Activated CD8-positive, alpha-beta T cell treated with anti-CD3 and anti-CD28 coated beads, Interleukin-2, amount 10 ng/mL, durations not matched to agents 7 days and 5 days (primary cell): ENCODE measurements at regions not wholly inside any gene's neighbourhood (a gene's known extent, or its start where the extent isn't known, plus 50 kb on each side); places are given as distances from the start of the nearest gene placed in this dataset.
"Not testable (repeated sequence)": the region's sequence is repeated elsewhere in the genome, so short reads cannot be mapped to it uniquely, and the experiment has no call there.

Experiments
- ATAC-seq: fragments of 150-1000 bp; cut with Tn5 transposase; one replicate; pipeline ENCODE4 v1.10.0; 2021; ENCODE audit warnings: moderate library complexity
- CTCF ChIA-PET: fragments of 350-600 bp; sonication (Branson Sonifier 250); formaldehyde crosslinking; loops from one replicate; lab custom pipeline; 2021; ENCODE audit warnings: antibody characterized with exemption; lab: Charles Lee
- POLR2A ChIA-PET: fragments of 350-600 bp; sonication (Branson Sonifier 250); formaldehyde crosslinking; loops from one replicate; lab custom pipeline; 2021; ENCODE audit warnings: antibody characterized with exemption; lab: Charles Lee
- DNase-seq: peaks from one replicate; pipeline ENCODE4 v3.0.0-alpha.2; 2020
- H3K27ac Mint-ChIP-seq: one replicate; pipeline ENCODE4 v1.8.0; 2021; ENCODE audit warnings: mild to moderate bottlenecking, mixed read lengths
- H3K27me3 Mint-ChIP-seq: one replicate; pipeline ENCODE4 v1.8.0; 2021; ENCODE audit warnings: low read depth, mixed read lengths
- H3K36me3 Mint-ChIP-seq: one replicate; pipeline ENCODE4 v1.8.0; 2021; ENCODE audit warnings: low read depth, mixed read lengths
- H3K4me1 Mint-ChIP-seq: one replicate; pipeline ENCODE4 v1.8.0; 2021; ENCODE audit warnings: low read depth, mixed read lengths
- H3K4me3 Mint-ChIP-seq: one replicate; pipeline ENCODE4 v1.8.0; 2021; ENCODE audit warnings: mild to moderate bottlenecking, mixed read lengths
- H3K9me3 Mint-ChIP-seq: one replicate; pipeline ENCODE4 v1.8.0; 2022; ENCODE audit warnings: mixed read lengths; ENCODE audit not compliant: insufficient read depth

DNA sequence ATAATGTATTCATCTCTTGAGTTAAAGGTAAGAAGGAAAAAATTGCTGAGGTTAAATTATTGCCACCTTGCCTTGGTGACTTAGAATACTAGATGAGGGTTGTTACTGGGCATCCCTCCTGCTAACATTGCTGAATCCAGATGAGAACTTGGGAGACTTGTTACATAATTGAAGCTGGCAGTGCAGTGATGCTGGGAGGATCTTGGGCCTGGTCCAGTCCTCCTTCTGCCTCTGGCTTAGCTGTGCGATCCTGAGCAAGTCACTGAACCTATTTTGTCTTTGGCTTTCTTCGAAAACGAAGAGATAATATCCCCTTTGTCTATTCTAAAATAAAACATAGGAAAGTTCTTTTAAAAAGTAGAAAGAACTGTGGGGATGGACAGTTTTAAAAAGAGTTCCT, 244.9 kb upstream of the NRIP1 start:
- no peaks in the 10 kb centered on the region for H3K4me1 Mint-ChIP-seq
- DNase-seq (no peak), ATAC-seq (no peak)
- POLR2A ChIA-PET, result no interaction called here
- no peaks in the 10 kb centered on the region for H3K27me3 Mint-ChIP-seq
- CTCF ChIA-PET, result no interaction called here
- no peaks in the 10 kb centered on the region for H3K36me3 Mint-ChIP-seq
- no peak overlapping the region for H3K4me3 Mint-ChIP-seq
- no peaks in the 10 kb centered on the region for H3K9me3 Mint-ChIP-seq
- H3K27ac Mint-ChIP-seq, result no peak overlapping the region

DNA sequence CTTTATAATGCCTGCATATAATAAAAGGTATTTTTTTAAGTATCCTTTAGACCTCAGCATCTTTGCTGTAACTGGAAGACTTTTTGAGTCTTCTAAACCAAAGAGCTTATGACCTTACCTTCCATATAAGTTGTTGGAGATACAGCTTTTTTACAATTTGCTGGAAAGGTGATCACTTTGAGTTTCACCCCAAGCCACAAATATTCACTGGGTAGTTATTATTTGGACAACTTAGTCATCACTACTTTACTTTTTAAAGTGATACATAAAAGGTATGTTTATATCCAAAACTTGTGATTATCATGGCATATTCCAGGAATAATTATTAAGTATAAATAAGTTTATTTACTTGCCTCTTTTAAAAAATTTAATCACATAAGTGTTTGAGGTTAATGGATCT, 246.7 kb upstream of the NRIP1 start:
- no peaks in the 10 kb centered on the region for H3K27me3 Mint-ChIP-seq
- H3K36me3 Mint-ChIP-seq, result no peaks in the 10 kb centered on the region
- ChIA-PET CTCF (no interaction called here), POLR2A (no interaction called here)
- H3K9me3 Mint-ChIP-seq, result no peaks in the 10 kb centered on the region
- ATAC-seq (no peak), DNase-seq (no peak)
- no peak overlapping the region for H3K27ac Mint-ChIP-seq
- no peaks in the 10 kb centered on the region for H3K4me1 Mint-ChIP-seq
- no peak overlapping the region for H3K4me3 Mint-ChIP-seq

DNA sequence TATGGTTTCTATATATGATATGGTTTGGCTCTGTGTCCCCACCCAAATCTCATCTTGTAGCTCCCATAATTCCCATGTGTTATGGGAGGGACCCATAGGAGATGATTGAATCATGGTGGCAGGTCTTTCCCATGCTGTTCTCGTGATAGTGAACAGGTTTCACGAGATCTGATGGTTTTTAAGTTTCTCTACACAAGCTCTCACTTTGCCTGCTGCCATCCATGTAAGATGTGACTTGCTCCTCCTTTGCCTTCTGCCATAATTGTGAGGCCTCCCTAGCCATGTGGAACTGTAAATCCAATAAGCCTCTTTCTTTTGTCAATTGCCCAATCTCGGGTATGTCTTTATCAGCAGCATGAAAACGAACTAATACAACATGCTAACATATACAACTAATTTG, 252.2 kb upstream of the NRIP1 start:
- H3K4me3 Mint-ChIP-seq, CTCF ChIA-PET, POLR2A ChIA-PET, H3K36me3 Mint-ChIP-seq, DNase-seq, H3K9me3 Mint-ChIP-seq, H3K27me3 Mint-ChIP-seq, H3K4me1 Mint-ChIP-seq, ATAC-seq, H3K27ac Mint-ChIP-seq: not testable (repeated sequence)

DNA sequence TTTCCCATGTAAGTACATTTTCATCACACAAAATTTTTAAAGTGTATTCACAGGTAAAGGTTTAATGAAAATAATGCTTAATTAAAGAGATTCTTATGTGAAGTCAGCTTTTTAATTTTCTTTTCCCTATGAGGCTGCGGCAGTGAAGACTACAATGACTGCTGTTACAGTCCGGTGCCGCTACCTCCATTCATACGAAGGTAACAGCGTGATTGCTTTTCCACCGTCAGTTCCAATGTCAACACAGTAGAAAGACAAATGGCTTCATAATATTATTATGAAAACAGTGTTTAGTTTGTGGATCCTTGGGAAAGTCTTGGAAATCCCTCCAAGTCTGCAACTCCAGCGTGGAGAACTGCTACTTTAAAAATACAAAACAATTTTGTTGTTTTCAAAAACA, 254.9 kb upstream of the NRIP1 start:
- DNase-seq (no peak), ATAC-seq (no peak)
- Mint-ChIP-seq H3K36me3 (no peaks in the 10 kb centered on the region), H3K4me3 (no peak overlapping the region), H3K27me3 (no peaks in the 10 kb centered on the region), H3K4me1 (no peaks in the 10 kb centered on the region), H3K9me3 (no peaks in the 10 kb centered on the region), H3K27ac (no peak overlapping the region)
- CTCF ChIA-PET, result no interaction called here
- POLR2A ChIA-PET, result no interaction called here

DNA sequence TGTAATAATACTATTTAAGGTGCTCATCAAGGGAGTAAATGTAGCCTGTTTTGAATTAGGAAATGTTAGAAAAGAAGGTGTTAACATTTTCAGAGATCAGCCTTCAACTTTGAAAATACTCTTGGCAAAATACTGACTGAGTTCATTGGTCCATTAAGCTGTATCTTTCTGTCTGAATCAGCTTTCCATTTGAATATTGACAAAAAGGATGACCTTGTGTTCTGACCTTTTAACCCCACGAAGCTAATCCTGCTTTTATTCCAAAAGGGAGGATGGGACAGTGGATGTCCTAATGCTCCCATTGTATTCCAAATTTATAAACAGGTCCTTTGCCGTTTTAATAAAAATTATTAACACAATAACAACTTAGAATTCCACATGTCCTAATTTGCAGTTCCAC, 259.7 kb upstream of the NRIP1 start:
- Mint-ChIP-seq H3K27me3 (no peaks in the 10 kb centered on the region), H3K4me1 (no peaks in the 10 kb centered on the region), H3K4me3 (no peak overlapping the region), H3K27ac (no peak overlapping the region), H3K36me3 (no peaks in the 10 kb centered on the region), H3K9me3 (peaks cover 3% of the 10 kb centered on the region)
- ATAC-seq (no peak), DNase-seq (no peak)
- ChIA-PET CTCF (no interaction called here), POLR2A (interaction anchor here (0.8 kb wide), 1 partner anchor 1145 kb away, joined by 3 read pairs; no protein-coding TSS in a partner anchor)

DNA sequence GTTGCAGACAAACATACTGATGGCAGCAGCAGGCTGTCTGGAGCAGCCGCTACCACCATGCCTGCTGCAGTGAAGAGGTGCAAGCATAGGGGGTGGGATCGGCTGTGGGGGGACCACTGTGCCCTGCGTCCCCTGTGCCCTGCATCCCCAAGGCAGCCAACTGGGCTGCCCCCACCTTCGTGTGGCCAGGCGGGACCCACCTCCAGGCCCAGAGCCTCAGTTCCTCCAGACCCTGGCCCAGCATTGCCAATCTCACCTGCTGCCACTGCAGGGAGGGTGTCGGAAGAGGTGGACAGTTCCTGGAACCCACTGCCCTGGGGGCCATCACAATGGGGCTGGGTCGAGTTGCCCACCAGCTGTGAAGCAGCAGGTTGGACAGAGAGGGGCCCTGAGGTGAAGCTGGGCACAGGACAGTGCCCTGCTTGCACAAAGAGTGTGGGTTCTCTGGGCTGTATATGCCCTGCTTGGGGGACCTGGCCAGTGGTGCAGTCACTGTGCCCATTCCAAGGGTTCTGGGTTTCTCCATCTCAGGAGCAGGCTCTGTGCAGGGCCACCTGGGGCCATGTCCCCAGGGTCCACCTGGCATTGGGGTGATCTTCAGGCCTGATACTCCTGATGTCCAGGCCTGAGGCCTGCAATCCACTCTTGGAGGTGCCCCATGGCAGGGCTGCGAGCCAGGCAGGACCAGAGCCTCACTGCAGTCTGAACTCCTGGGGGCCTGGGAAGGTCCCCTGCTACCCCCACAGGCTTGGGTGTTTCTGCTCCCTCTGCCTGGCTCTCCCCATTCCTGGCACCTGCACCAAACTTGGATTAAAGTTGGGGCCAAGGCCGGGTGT, 261.4 kb upstream of the NRIP1 start:
- H3K27me3 Mint-ChIP-seq, result no peaks in the 10 kb centered on the region
- H3K4me1 Mint-ChIP-seq, result no peaks in the 10 kb centered on the region
- no peak overlapping the region for H3K4me3 Mint-ChIP-seq
- CTCF ChIA-PET, result no interaction called here
- ATAC-seq (no peak), DNase-seq (no peak)
- peaks cover 3% of the 10 kb centered on the region for H3K9me3 Mint-ChIP-seq
- H3K36me3 Mint-ChIP-seq, result no peaks in the 10 kb centered on the region
- POLR2A ChIA-PET, result no interaction called here
- H3K27ac Mint-ChIP-seq, result no peak overlapping the region

GRCh38 chr21:15327637-15328265, 263.0 kb upstream of the NRIP1 start:
- H3K9me3 Mint-ChIP-seq, result peaks cover 3% of the 10 kb centered on the region
- no peaks in the 10 kb centered on the region for H3K4me1 Mint-ChIP-seq
- H3K27me3 Mint-ChIP-seq, result no peaks in the 10 kb centered on the region
- ChIA-PET CTCF (no interaction called here), POLR2A (no interaction called here)
- H3K4me3 Mint-ChIP-seq, result no peak overlapping the region
- no peaks in the 10 kb centered on the region for H3K36me3 Mint-ChIP-seq
- no peak for ATAC-seq
- H3K27ac Mint-ChIP-seq, result no peak overlapping the region
- DNase-seq, result no peak

GRCh38 chr21:15329191-15329590, 264.4 kb upstream of the NRIP1 start:
- no peak overlapping the region for H3K4me3 Mint-ChIP-seq
- DNase-seq (no peak), ATAC-seq (no peak)
- no peaks in the 10 kb centered on the region for H3K4me1 Mint-ChIP-seq
- H3K36me3 Mint-ChIP-seq, result no peaks in the 10 kb centered on the region
- H3K27me3 Mint-ChIP-seq, result no peaks in the 10 kb centered on the region
- H3K27ac Mint-ChIP-seq, result no peak overlapping the region
- ChIA-PET CTCF (no interaction called here), POLR2A (no interaction called here)
- H3K9me3 Mint-ChIP-seq, result peaks cover 3% of the 10 kb centered on the region

GRCh38 chr21:15330872-15331271, 266.1 kb upstream of the NRIP1 start:
- CTCF ChIA-PET, result no interaction called here
- ATAC-seq (no peak), DNase-seq (no peak)
- POLR2A ChIA-PET, result no interaction called here
- no peak overlapping the region for H3K27ac Mint-ChIP-seq
- H3K9me3 Mint-ChIP-seq, result peaks cover 3% of the 10 kb centered on the region
- no peaks in the 10 kb centered on the region for H3K36me3 Mint-ChIP-seq
- no peak overlapping the region for H3K4me3 Mint-ChIP-seq
- H3K4me1 Mint-ChIP-seq, result no peaks in the 10 kb centered on the region
- H3K27me3 Mint-ChIP-seq, result no peaks in the 10 kb centered on the region

DNA sequence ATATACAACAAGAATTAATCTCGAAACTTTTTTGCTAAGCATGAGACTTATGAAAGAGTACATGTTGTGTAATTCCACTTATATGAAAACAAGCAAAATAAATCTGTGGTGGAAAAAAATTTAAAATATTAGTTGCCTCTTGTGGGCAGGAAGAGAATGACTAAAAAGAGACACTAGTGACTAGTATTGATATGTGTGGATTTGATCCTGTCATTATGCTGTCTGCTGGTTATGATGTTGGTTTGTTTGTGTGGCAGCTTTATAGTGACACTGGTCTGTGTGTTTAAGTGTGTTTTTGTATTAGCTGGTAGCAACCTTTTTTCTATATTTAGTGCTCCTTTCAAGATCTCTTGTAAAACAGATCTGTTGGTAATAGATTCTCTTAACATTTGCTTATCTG, 267.8 kb upstream of the NRIP1 start:
- H3K4me3 Mint-ChIP-seq, result no peak overlapping the region
- POLR2A ChIA-PET, result no interaction called here
- no peaks in the 10 kb centered on the region for H3K27me3 Mint-ChIP-seq
- CTCF ChIA-PET, result no interaction called here
- no peaks in the 10 kb centered on the region for H3K36me3 Mint-ChIP-seq
- no peaks in the 10 kb centered on the region for H3K4me1 Mint-ChIP-seq
- H3K9me3 Mint-ChIP-seq, result peaks cover under 1% of the 10 kb centered on the region
- no peak overlapping the region for H3K27ac Mint-ChIP-seq
- DNase-seq, result no peak
- no peak for ATAC-seq

DNA sequence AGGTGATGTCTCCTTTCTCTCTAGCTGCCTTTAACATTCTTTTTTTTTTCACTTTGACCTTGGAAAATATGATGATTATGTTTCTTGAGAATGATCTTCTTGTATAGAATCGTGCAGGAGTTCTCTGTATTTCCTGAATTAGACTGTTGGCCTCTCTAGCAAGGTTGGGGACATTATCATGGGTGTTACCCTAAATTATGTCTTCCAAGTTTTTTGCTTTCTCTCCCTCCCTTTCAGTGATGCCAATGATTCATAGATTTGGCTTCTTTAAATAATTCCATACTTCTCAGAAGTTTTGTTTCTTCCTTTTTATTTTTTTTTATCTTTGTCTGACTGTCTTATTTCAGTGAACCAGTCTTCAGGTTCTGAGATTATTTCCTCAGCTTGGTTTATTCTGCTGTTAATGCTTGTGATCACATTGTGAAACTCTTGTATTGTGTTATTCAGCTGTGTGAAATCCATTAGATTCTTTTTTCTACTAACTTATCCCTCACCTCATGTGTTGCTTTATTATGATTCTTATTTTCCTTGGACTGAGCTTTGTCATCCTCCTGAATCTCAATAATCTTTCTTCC, 268.4 kb upstream of the NRIP1 start:
- POLR2A ChIA-PET, result no interaction called here
- Mint-ChIP-seq H3K27ac (no peak overlapping the region), H3K4me3 (no peak overlapping the region), H3K27me3 (no peaks in the 10 kb centered on the region), H3K36me3 (no peaks in the 10 kb centered on the region), H3K9me3 (no peaks in the 10 kb centered on the region), H3K4me1 (no peaks in the 10 kb centered on the region)
- DNase-seq, result no peak
- CTCF ChIA-PET, result no interaction called here
- no peak for ATAC-seq

DNA sequence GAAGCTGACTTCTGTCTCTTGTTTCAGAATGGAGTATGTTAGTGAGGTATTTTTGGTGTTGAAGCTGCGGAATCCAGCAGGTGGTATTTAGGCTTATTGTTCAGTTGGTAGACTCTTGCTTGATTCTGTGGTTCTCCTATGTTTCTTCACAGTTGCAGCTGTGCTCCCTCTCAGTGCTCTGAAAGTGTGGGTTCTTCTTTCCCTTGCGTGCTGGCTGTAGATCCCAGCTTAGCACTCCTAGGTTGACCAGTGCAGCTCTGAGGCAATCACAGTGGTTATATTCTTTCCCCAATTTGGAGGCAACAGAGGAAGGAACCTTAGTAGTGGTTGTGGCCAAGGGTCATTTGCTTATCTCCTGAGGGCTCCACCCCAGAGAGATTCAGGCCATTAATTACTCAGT, 269.2 kb upstream of the NRIP1 start:
- Mint-ChIP-seq H3K4me1 (no peaks in the 10 kb centered on the region), H3K36me3 (no peaks in the 10 kb centered on the region), H3K4me3 (no peak overlapping the region), H3K27ac (no peak overlapping the region), H3K9me3 (no peaks in the 10 kb centered on the region), H3K27me3 (no peaks in the 10 kb centered on the region)
- no peak for DNase-seq
- no peak for ATAC-seq
- ChIA-PET POLR2A (no interaction called here), CTCF (no interaction called here)
